Panc1 (cell line): ENCODE measurements at regions not wholly inside any gene's neighbourhood (a gene's known extent, or its start where the extent isn't known, plus 50 kb on each side); places are given as distances from the start of the nearest gene placed in this dataset.

Experiments used
- ATAC-seq: fragments of 200-7000 bp; cut with Tn5 transposase; 2 replicates; pipeline ENCODE4 v1.9.1; 2020; ENCODE audit warnings: mild to moderate bottlenecking, moderate library complexity
- BruUV-seq: library from RNA; stranded (reverse); fragments of 400-500 nt; replicated peaks from 2 replicates; lab custom pipeline; 2021; lab: Mats Ljungman, UMichigan
- CTCF ChIA-PET: fragments of 300-600 bp; sonication (Branson Sonifier 250); formaldehyde crosslinking; loops from one replicate; lab custom pipeline; 2022; ENCODE audit warnings: antibody characterized with exemption; lab: Charles Lee
- POLR2A ChIA-PET: fragments of 300-600 bp; sonication (Branson Sonifier 250); formaldehyde crosslinking; loops from one replicate; lab custom pipeline; 2022; ENCODE audit warnings: antibody characterized with exemption; lab: Charles Lee
- DNase-seq: peaks from one replicate; pipeline ENCODE4 v3.0.0-alpha.2; 2010; ENCODE audit warnings: low read depth, low spot score
- H3K27ac ChIP-seq: 2 replicates; pipeline ENCODE4 v1.5.1; 2011; ENCODE audit warnings: mild to moderate bottlenecking, low read length, inconsistent platforms
- H3K27me3 ChIP-seq: fragments of 200-500 bp; sonication (Bioruptor generic); 2 replicates; pipeline ENCODE4 v1.6.0; 2014; ENCODE audit warnings: low read length, inconsistent platforms; ENCODE audit not compliant: control insufficient read depth, insufficient read depth
- H3K36me3 ChIP-seq: fragments of 200-500 bp; sonication (Bioruptor generic); 2 replicates; pipeline ENCODE4 v1.5.1; 2014; ENCODE audit warnings: inconsistent platforms, mild to moderate bottlenecking, low read length, moderate library complexity; ENCODE audit not compliant: control insufficient read depth, insufficient read depth
- H3K4me1 ChIP-seq: 2 replicates; pipeline ENCODE4 v1.5.1; 2011; ENCODE audit warnings: inconsistent platforms, mild to moderate bottlenecking, low read length, moderate library complexity; ENCODE audit not compliant: control insufficient read depth, insufficient read depth
- H3K4me3 ChIP-seq, 2 experiments: 2 replicates each; pipeline ENCODE4 v1.5.1; 2011 to 2012; ENCODE audit warnings: low read depth in 2 of 2, low read length in 2 of 2, mild to moderate bottlenecking in 2 of 2, inconsistent platforms in 1 of 2, moderate library complexity in 1 of 2
- H3K9me3 ChIP-seq: fragments of 200-500 bp; sonication (Bioruptor generic); 2 replicates; pipeline ENCODE4 v1.5.1; 2014; ENCODE audit warnings: low read depth, mild to moderate bottlenecking, inconsistent platforms, low read length, moderate library complexity; ENCODE audit not compliant: control insufficient read depth, insufficient read depth
- CTCF ChIP-seq: fragments of 450-650 bp; IDR thresholded peaks from 2 replicates; pipeline ENCODE4 v1.5.1; 2017; ENCODE audit warnings: mild to moderate bottlenecking
- POLR2AphosphoS5 ChIP-seq: IDR thresholded peaks from 2 replicates; pipeline ENCODE4 v1.6.1; 2012; ENCODE audit warnings: mild to moderate bottlenecking, low read depth, low read length, moderate library complexity
- REST ChIP-seq, 2 experiments: IDR thresholded peaks; 2 replicates each; pipeline ENCODE4 v1.6.1; 2011 to 2012; ENCODE audit warnings: low read depth in 2 of 2, control low read depth in 1 of 2, low read length in 1 of 2, mild to moderate bottlenecking in 1 of 2, moderate library complexity in 1 of 2; ENCODE audit not compliant: insufficient read depth in 1 of 2
- SIN3A ChIP-seq: IDR thresholded peaks from 2 replicates; pipeline ENCODE4 v1.6.1; 2012; ENCODE audit warnings: low read depth, mild to moderate bottlenecking, low read length, moderate library complexity, borderline replicate concordance; ENCODE audit not compliant: insufficient read depth
- TCF7L2 ChIP-seq: IDR thresholded peaks from 2 replicates; pipeline ENCODE4 v1.6.1; 2011; ENCODE audit warnings: mild to moderate bottlenecking, low read depth, low read length, inconsistent platforms
- in situ Hi-C: cut with HindIII; loops from 2 replicates; pipeline ENCODE4 v1.10.0; 2016; ENCODE audit warnings: low sequenced_read_pairs, low pct_unique_long_range_greater_than_20kb
- intact Hi-C: fragments of 100-400 bp; cut with micrococcal nuclease; formaldehyde crosslinking; loops from one replicate; pipeline ENCODE4 v1.10.0; 2022; ENCODE audit not compliant: unreplicated experiment

GRCh38 chr16:5382484-5382883 lies 284.9 kb upstream of the EEF2KMT start:
- in situ Hi-C loops, result no loop called here
- Histone ChIP-seq H3K4me1 (no peaks in the 10 kb centered on the region), H3K27ac (no peak overlapping the region), H3K27me3 (peaks cover 27% of the 10 kb centered on the region), H3K9me3 (no peaks in the 10 kb centered on the region), H3K4me3 (no peak overlapping the region), H3K36me3 (no peaks in the 10 kb centered on the region)
- ChIA-PET POLR2A (no interaction called here), CTCF (no interaction called here)
- no TSS peak for BruUV-seq
- ATAC-seq (no peak), DNase-seq (no peak)
- intact Hi-C loops, result no loop called here
- TF ChIP-seq SIN3A (no peak), TCF7L2 (no peak), REST (IDR thresholded peaks at IDR 0.05; ENCODE audit: insufficient read depth in 1 of 2, low read depth in 2 of 2, low read length in 1 of 2) (no peak), CTCF (no peak), POLR2AphosphoS5 (no peak)

- DNase-seq, result no peak
- Histone ChIP-seq H3K27me3 (peaks cover 27% of the 10 kb centered on the region), H3K36me3 (no peaks in the 10 kb centered on the region), H3K4me3 (no peak overlapping the region), H3K27ac (no peak overlapping the region), H3K9me3 (no peaks in the 10 kb centered on the region), H3K4me1 (no peaks in the 10 kb centered on the region)
- intact Hi-C loops (no loop called here), in situ Hi-C loops (no loop called here)
- no peak for ATAC-seq
- TF ChIP-seq REST (IDR thresholded peaks at IDR 0.05; ENCODE audit: insufficient read depth in 1 of 2, low read depth in 2 of 2, low read length in 1 of 2) (no peak), CTCF (no peak), POLR2AphosphoS5 (no peak)
- BruUV-seq, result no TSS peak
- ChIA-PET POLR2A (no interaction called here), CTCF (no interaction called here)
These were observed 283.9 kb upstream of the EEF2KMT start for GRCh38 chr16:5381481-5381880.
